OCI-LY3 (cell line): ENCODE measurements at regions not wholly inside any gene's neighbourhood (a gene's known extent, or its start where the extent isn't known, plus 50 kb on each side); places are given as distances from the start of the nearest gene placed in this dataset.

Experiments used
- H2AFZ ChIP-seq: fragments of 200-600, 300-600 bp; shearing (Covaris generic); 2 replicates; pipeline ENCODE4 v1.6.0; 2014; ENCODE audit warnings: antibody characterized with exemption, low read depth, low read length
- H3K27ac ChIP-seq: fragments of 200-600, 300-600 bp; sonication (generic); 2 replicates; pipeline ENCODE4 v1.5.1; 2014; ENCODE audit warnings: mild to moderate bottlenecking, low read length, moderate library complexity, mixed read lengths
- H3K27me3 ChIP-seq: fragments of 200-600, 300-600 bp; sonication (generic); 2 replicates; pipeline ENCODE4 v1.6.1; 2014; ENCODE audit warnings: low read depth, low read length, mixed read lengths
- H3K36me3 ChIP-seq: fragments of 200-600, 300-600 bp; sonication (generic); replicated peaks from 2 replicates; pipeline ENCODE3; 2014; ENCODE audit warnings: low read depth, low read length, mixed read lengths
- H3K4me1 ChIP-seq: fragments of 300-600, 200-600 bp; sonication (generic); 2 replicates; pipeline ENCODE4 v1.6.1; 2014; ENCODE audit warnings: low read length, mixed read lengths
- H3K4me2 ChIP-seq: fragments of 200-600, 300-600 bp; sonication (generic); 2 replicates; pipeline ENCODE4 v1.6.1; 2014; ENCODE audit warnings: low read length, mixed read lengths
- H3K4me3 ChIP-seq: fragments of 300-600, 200-600 bp; sonication (generic); 2 replicates; pipeline ENCODE4 v1.5.1; 2014; ENCODE audit warnings: antibody characterized with exemption, mild to moderate bottlenecking, low read length, moderate library complexity
- H3K79me2 ChIP-seq: fragments of 300-600, 200-600 bp; shearing (Covaris generic); 2 replicates; pipeline ENCODE4 v1.6.1; 2014; ENCODE audit warnings: mild to moderate bottlenecking, low read length, mixed read lengths
- H3K9ac ChIP-seq: fragments of 300-600, 200-600 bp; shearing (Covaris generic); 2 replicates; pipeline ENCODE4 v1.6.0; 2014; ENCODE audit warnings: mild to moderate bottlenecking, low read length, moderate library complexity
- H3K9me3 ChIP-seq: fragments of 200-600, 300-600 bp; shearing (Covaris generic); 2 replicates; pipeline ENCODE4 v1.6.1; 2014; ENCODE audit warnings: low read length, mixed read lengths; ENCODE audit not compliant: insufficient read depth
- H4K20me1 ChIP-seq: fragments of 200-600, 300-600 bp; sonication (generic); 2 replicates; pipeline ENCODE4 v1.6.1; 2016; ENCODE audit warnings: low read length, mixed read lengths; ENCODE audit not compliant: insufficient read depth
- EZH2phosphoT487 ChIP-seq: fragments of 200-600 bp; shearing (Covaris generic); IDR thresholded peaks from 2 replicates; pipeline ENCODE4 v1.6.1; 2018; ENCODE audit warnings: antibody characterized with exemption, mixed run types, low read depth
- TF ChIP-seq, protein P1 (sequence below): fragments of 200-600, 300-600 bp; sonication (generic); IDR thresholded peaks from 2 replicates; pipeline ENCODE4 v1.5.1; 2014; ENCODE audit warnings: antibody characterized with exemption, low read length, low read depth

DNA sequence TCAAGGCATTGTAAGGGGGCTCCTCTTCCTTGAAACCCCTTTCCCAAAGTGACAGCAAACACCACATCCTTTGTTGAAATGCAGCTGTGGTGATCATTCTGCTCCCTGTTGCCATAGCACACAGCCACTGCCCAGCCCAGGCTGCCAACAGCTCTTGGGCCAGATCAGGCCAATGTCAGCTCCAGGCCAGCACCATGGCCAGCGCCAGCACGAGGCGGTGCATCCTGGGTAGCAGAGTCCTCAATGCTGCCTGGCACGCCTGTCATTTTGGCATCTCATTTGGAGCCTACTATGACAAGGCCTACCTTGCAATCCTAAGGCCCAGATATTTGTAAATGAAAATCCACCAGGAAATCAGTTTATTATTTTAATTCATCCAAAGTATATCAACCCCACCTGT is 390.6 kb downstream of the DNAH5 start:
- no peak overlapping the region for H3K4me3 ChIP-seq
- TF ChIP-seq EZH2phosphoT487: no peak
- TF ChIP-seq, protein P1, sequence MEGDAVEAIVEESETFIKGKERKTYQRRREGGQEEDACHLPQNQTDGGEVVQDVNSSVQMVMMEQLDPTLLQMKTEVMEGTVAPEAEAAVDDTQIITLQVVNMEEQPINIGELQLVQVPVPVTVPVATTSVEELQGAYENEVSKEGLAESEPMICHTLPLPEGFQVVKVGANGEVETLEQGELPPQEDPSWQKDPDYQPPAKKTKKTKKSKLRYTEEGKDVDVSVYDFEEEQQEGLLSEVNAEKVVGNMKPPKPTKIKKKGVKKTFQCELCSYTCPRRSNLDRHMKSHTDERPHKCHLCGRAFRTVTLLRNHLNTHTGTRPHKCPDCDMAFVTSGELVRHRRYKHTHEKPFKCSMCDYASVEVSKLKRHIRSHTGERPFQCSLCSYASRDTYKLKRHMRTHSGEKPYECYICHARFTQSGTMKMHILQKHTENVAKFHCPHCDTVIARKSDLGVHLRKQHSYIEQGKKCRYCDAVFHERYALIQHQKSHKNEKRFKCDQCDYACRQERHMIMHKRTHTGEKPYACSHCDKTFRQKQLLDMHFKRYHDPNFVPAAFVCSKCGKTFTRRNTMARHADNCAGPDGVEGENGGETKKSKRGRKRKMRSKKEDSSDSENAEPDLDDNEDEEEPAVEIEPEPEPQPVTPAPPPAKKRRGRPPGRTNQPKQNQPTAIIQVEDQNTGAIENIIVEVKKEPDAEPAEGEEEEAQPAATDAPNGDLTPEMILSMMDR: no peak
- no peak overlapping the region for H2AFZ ChIP-seq
- no peak overlapping the region for H3K27ac ChIP-seq
- no peaks in the 10 kb centered on the region for H3K36me3 ChIP-seq
- H3K9ac ChIP-seq: no peak overlapping the region
- H3K79me2 ChIP-seq: no peaks in the 10 kb centered on the region
- no peaks in the 10 kb centered on the region for H3K4me1 ChIP-seq
- no peaks in the 10 kb centered on the region for H3K9me3 ChIP-seq
- H3K27me3 ChIP-seq: no peaks in the 10 kb centered on the region
- no peaks in the 10 kb centered on the region for H4K20me1 ChIP-seq
- no peak overlapping the region for H3K4me2 ChIP-seq

DNA sequence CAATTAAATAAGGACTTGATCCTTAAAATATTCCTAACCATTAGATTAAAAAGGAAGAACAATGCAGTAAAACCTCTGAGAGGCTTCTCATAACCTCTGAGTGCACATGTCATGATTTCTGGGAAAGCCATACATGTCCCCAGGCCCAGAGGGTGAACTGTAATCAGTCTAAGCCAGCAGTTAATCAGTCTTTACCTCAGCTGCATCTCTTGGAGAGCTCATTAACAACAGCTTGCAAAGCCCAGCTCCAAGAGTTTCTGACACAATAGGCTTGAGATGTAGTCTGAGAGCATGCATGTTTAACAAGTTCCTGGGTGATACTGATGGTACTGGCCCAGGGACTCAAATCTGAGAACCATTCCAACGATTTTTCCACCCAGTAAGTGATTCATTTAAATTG is 392.1 kb downstream of the DNAH5 start:
- H3K36me3 ChIP-seq: no peaks in the 10 kb centered on the region
- no peaks in the 10 kb centered on the region for H3K79me2 ChIP-seq
- no peak overlapping the region for H3K9ac ChIP-seq
- H3K9me3 ChIP-seq: no peaks in the 10 kb centered on the region
- H3K4me3 ChIP-seq: no peak overlapping the region
- no peaks in the 10 kb centered on the region for H3K27me3 ChIP-seq
- H2AFZ ChIP-seq: no peak overlapping the region
- H3K4me2 ChIP-seq: no peak overlapping the region
- no peaks in the 10 kb centered on the region for H4K20me1 ChIP-seq
- H3K4me1 ChIP-seq: no peaks in the 10 kb centered on the region
- TF ChIP-seq, protein P1: no peak
- TF ChIP-seq EZH2phosphoT487: no peak
- no peak overlapping the region for H3K27ac ChIP-seq

DNA sequence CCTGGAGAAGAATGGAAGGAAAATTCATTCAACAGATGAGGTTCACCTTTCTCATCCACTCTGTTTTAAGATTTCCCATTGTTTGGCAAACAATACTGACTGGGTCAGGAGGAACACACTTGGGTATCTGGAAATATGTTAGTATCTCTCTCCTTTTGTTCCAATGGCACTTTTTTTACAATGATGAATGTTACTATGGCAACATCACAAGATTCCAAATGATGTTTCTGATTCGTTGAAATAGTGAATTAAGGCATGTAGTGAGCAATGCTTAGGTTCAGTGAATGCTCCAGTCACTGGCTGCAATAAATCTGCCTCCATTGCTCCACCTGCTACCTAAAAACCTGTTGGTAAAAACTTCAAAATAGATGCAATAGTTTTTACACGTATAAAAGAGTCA is 392.8 kb downstream of the DNAH5 start:
- H3K27ac ChIP-seq: no peak overlapping the region
- no peaks in the 10 kb centered on the region for H3K36me3 ChIP-seq
- no peak for TF ChIP-seq EZH2phosphoT487
- TF ChIP-seq, protein P1: no peak
- no peaks in the 10 kb centered on the region for H3K79me2 ChIP-seq
- H3K4me1 ChIP-seq: no peaks in the 10 kb centered on the region
- H3K9ac ChIP-seq: no peak overlapping the region
- H3K9me3 ChIP-seq: no peaks in the 10 kb centered on the region
- H3K4me3 ChIP-seq: no peak overlapping the region
- H3K4me2 ChIP-seq: no peak overlapping the region
- no peaks in the 10 kb centered on the region for H4K20me1 ChIP-seq
- no peaks in the 10 kb centered on the region for H3K27me3 ChIP-seq
- H2AFZ ChIP-seq: no peak overlapping the region

DNA sequence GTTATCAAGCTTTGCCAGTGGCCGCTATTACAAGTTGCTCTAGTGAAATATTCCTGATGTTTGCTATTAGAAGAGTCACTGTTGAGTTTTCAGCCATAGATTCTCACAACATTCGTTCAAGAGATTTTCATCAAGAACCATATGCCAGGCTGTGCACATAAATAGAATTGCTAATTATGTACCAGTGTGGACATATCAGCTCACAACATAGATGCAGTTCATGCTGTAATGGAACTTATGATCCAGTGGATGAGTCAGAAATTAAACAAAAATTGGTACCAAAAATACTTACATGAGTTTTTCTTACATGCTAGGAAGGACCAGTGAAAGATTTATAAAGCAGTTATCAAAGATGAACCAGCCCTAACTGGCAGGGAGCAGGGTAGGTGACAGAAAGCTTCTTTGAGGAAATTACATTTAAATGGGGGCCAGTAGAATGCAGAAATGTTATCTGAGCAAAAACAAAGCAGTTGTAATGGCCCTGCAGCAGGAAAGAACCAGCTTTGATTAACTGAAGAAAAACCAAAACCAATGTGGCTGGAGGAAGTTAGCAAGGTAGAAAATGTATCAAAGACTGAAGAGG is 404.2 kb downstream of the DNAH5 start:
- H3K9me3 ChIP-seq: no peaks in the 10 kb centered on the region
- H2AFZ ChIP-seq: no peak overlapping the region
- no peak overlapping the region for H3K4me3 ChIP-seq
- no peaks in the 10 kb centered on the region for H4K20me1 ChIP-seq
- H3K4me2 ChIP-seq: no peak overlapping the region
- H3K36me3 ChIP-seq: no peaks in the 10 kb centered on the region
- TF ChIP-seq, protein P1: no peak
- no peak for TF ChIP-seq EZH2phosphoT487
- H3K9ac ChIP-seq: no peak overlapping the region
- no peaks in the 10 kb centered on the region for H3K4me1 ChIP-seq
- H3K79me2 ChIP-seq: no peaks in the 10 kb centered on the region
- H3K27me3 ChIP-seq: no peaks in the 10 kb centered on the region
- no peak overlapping the region for H3K27ac ChIP-seq
